Stimulated activated CD4-positive, alpha-beta T cell treated with anti-CD3 and anti-CD28 coated beads, TNF-alpha, amount 100 ng/mL, for 24 hours (primary cell): ENCODE measurements at regions not wholly inside any gene's neighbourhood (a gene's known extent, or its start where the extent isn't known, plus 50 kb on each side); places are given as distances from the start of the nearest gene placed in this dataset.
"Not testable (repeated sequence)": the region's sequence is repeated elsewhere in the genome, so short reads cannot be mapped to it uniquely, and the experiment has no call there.

Experiments used
- DNase-seq, 3 experiments: peaks; one replicate each; pipeline ENCODE4 v3.0.0-alpha.2; 2020; ENCODE audit warnings: low read depth in 3 of 3

- DNase-seq: peak in 2 of 3 experiments; percentile 29 to 35
Observed at GRCh38 chr2:113551637-113552318, 53.3 kb downstream of the FOXD4L1 start.

- not testable (repeated sequence) for DNase-seq
Observed at GRCh38 chr2:113559820-113560219, 61.4 kb downstream of the FOXD4L1 start.

GRCh38 chr2:113562662-113563061, 64.2 kb downstream of the FOXD4L1 start:
- DNase-seq: not testable (repeated sequence)

GRCh38 chr2:113566674-113567480, 60.2 kb upstream of the RABL2A start:
- DNase-seq: not testable (repeated sequence)

GRCh38 chr2:113567481-113567849, 59.6 kb upstream of the RABL2A start:
- DNase-seq: not testable (repeated sequence)

- DNase-seq: not testable (repeated sequence)
Observed at GRCh38 chr2:113568231-113568630, 58.8 kb upstream of the RABL2A start.

GRCh38 chr2:113570082-113570481, 57.0 kb upstream of the RABL2A start:
- DNase-seq: not testable (repeated sequence)

- DNase-seq: not testable (repeated sequence)
Observed at GRCh38 chr2:113570509-113571009, 56.5 kb upstream of the RABL2A start.

- DNase-seq: not testable (repeated sequence)
Observed at GRCh38 chr2:113571482-113572068, 55.5 kb upstream of the RABL2A start.

GRCh38 chr2:113575721-113576120, 51.3 kb upstream of the RABL2A start:
- DNase-seq: not testable (repeated sequence)

- not testable (repeated sequence) for DNase-seq
Observed at GRCh38 chr2:113576353-113576752, 50.7 kb upstream of the RABL2A start.
